Liver (tissue), 3 donors: ENCODE measurements at regions not wholly inside any gene's neighbourhood (a gene's known extent, or its start where the extent isn't known, plus 50 kb on each side); places are given as distances from the start of the nearest gene placed in this dataset.

ENCODE experiments used
- EGR1 ChIP-seq, 2 donors: IDR thresholded peaks; 2 replicates each; pipeline ENCODE4 v1.6.1; 2016 to 2018; ENCODE audit warnings: antibody characterized with exemption in 2 of 2, low read depth in 2 of 2
- HNF4G ChIP-seq: IDR thresholded peaks from 2 replicates; pipeline ENCODE4 v1.6.1; 2016; ENCODE audit warnings: antibody characterized with exemption
- JUND ChIP-seq, 2 donors: IDR thresholded peaks; 2 replicates each; pipeline ENCODE4 v1.6.1; 2016; ENCODE audit warnings: antibody characterized with exemption in 2 of 2
- RAD21 ChIP-seq, 2 donors: IDR thresholded peaks; 2 replicates each; pipeline ENCODE4 v1.6.1; 2016; ENCODE audit warnings: antibody characterized with exemption in 2 of 2, mild to moderate bottlenecking in 2 of 2
- TAF1 ChIP-seq: conservative IDR thresholded peaks from 2 replicates; pipeline ENCODE4 v1.6.1; 2016; ENCODE audit warnings: antibody characterized with exemption, mild to moderate bottlenecking
- TF ChIP-seq, protein P1 (sequence below): fragments of 150-350 bp; IDR thresholded peaks from 2 replicates; pipeline ENCODE4 v1.5.1; 2017; ENCODE audit warnings: improper control_type of control experiment, low read depth, low read length; ENCODE audit not compliant: missing input control
- TF ChIP-seq, protein P2 (sequence below): IDR thresholded peaks from 2 replicates; pipeline ENCODE4 v1.6.1; 2016; ENCODE audit warnings: antibody characterized with exemption
- TF ChIP-seq, protein P3 (sequence below): IDR thresholded peaks from 2 replicates; pipeline ENCODE4 v1.6.1; 2016; ENCODE audit warnings: antibody characterized with exemption, mild to moderate bottlenecking
- donor health status: healthy.
- donor health status: healthy.

DNA sequence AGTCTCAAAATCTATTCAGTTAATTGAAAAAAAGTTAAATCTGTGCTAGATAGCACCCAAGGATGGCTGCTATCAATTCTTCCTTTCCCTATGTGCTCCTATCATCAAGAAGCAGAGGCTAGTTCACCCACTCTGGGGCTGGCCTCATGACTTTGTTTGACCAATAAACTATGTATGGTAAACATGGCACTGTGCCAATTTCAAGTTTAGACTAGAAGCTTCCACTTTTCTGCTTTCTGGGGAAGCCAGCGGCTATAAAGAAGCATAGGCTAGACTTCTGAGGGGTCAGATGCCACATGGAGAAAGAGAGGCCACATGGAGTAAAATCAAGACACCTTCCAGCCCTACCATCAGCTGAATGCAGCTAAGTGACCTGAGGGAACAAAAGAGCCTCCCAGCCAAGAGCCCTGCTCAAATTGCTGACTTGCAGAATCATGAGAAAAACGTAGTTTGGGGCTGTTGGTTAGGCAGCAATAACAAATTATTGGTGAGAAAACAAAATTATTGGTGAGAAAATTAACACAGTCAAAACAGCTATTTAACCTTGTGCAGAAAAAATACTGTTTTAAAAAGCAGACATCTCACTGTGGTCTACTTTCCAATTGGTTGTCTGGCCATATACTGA, 86.5 kb upstream of the SLC14A2 start:
- TF ChIP-seq, protein P1, sequence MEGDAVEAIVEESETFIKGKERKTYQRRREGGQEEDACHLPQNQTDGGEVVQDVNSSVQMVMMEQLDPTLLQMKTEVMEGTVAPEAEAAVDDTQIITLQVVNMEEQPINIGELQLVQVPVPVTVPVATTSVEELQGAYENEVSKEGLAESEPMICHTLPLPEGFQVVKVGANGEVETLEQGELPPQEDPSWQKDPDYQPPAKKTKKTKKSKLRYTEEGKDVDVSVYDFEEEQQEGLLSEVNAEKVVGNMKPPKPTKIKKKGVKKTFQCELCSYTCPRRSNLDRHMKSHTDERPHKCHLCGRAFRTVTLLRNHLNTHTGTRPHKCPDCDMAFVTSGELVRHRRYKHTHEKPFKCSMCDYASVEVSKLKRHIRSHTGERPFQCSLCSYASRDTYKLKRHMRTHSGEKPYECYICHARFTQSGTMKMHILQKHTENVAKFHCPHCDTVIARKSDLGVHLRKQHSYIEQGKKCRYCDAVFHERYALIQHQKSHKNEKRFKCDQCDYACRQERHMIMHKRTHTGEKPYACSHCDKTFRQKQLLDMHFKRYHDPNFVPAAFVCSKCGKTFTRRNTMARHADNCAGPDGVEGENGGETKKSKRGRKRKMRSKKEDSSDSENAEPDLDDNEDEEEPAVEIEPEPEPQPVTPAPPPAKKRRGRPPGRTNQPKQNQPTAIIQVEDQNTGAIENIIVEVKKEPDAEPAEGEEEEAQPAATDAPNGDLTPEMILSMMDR: no peak
- no peak for TF ChIP-seq RAD21 (IDR thresholded peaks at IDR 0.05)
- no peak for TF ChIP-seq TAF1
- TF ChIP-seq HNF4G: no peak
- no peak for TF ChIP-seq JUND (IDR thresholded peaks at IDR 0.05)
- TF ChIP-seq, protein P2, sequence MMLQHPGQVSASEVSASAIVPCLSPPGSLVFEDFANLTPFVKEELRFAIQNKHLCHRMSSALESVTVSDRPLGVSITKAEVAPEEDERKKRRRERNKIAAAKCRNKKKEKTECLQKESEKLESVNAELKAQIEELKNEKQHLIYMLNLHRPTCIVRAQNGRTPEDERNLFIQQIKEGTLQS: no peak
- TF ChIP-seq, protein P3, sequence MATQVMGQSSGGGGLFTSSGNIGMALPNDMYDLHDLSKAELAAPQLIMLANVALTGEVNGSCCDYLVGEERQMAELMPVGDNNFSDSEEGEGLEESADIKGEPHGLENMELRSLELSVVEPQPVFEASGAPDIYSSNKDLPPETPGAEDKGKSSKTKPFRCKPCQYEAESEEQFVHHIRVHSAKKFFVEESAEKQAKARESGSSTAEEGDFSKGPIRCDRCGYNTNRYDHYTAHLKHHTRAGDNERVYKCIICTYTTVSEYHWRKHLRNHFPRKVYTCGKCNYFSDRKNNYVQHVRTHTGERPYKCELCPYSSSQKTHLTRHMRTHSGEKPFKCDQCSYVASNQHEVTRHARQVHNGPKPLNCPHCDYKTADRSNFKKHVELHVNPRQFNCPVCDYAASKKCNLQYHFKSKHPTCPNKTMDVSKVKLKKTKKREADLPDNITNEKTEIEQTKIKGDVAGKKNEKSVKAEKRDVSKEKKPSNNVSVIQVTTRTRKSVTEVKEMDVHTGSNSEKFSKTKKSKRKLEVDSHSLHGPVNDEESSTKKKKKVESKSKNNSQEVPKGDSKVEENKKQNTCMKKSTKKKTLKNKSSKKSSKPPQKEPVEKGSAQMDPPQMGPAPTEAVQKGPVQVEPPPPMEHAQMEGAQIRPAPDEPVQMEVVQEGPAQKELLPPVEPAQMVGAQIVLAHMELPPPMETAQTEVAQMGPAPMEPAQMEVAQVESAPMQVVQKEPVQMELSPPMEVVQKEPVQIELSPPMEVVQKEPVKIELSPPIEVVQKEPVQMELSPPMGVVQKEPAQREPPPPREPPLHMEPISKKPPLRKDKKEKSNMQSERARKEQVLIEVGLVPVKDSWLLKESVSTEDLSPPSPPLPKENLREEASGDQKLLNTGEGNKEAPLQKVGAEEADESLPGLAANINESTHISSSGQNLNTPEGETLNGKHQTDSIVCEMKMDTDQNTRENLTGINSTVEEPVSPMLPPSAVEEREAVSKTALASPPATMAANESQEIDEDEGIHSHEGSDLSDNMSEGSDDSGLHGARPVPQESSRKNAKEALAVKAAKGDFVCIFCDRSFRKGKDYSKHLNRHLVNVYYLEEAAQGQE: no peak
- no peak for TF ChIP-seq EGR1 (IDR thresholded peaks at IDR 0.05; ENCODE audit: low read depth in 2 of 2)
